ENCODE measurements at regions not wholly inside any gene's neighbourhood (a gene's known extent, or its start where the extent isn't known, plus 50 kb on each side); places are given as distances from the start of the nearest gene placed in this dataset.

- Mint-ChIP-seq H3K4me3 (no peak overlapping the region), H3K27me3 (peaks cover 4 to 12% of the 10 kb centered on the region in 2 donors), H3K27ac (no peak overlapping the region), H3K4me1 (no peaks in the 10 kb centered on the region), H3K36me3 (no peaks in the 10 kb centered on the region), H3K9me3 (no peaks in the 10 kb centered on the region)
- DNase-seq (no peak), ATAC-seq (replicated peaks in 1 of 4) (no peak)
- no peaks in the 10 kb centered on the region for H3K9me3 ChIP-seq
- WGBS (ENCODE audit: insufficient coverage): no CpG with 5 or more reads among the region's 1 CpG
- POLR2A ChIA-PET: interaction anchor here in 1 of 2 donors (0.7 kb wide), 1 partner anchor 27 kb away, joined by 3 read pairs; no protein-coding TSS in a partner anchor
- no peak overlapping the region for H3K27ac ChIP-seq (ENCODE audit: low read length)
- no peaks in the 10 kb centered on the region for H3K36me3 ChIP-seq (ENCODE audit: control insufficient read depth in 2 of 2, extremely low read depth in 1 of 2, insufficient read depth in 1 of 2, low read length in 1 of 2)
- H3K4me1 ChIP-seq (ENCODE audit: control insufficient read depth in 1 of 2, extremely low read depth in 1 of 2, insufficient read depth in 2 of 2, low read length in 2 of 2): no peaks in the 10 kb centered on the region
- H3K27me3 ChIP-seq (replicated peaks in 1 of 2; ENCODE audit: control insufficient read depth in 2 of 2, extremely low read depth in 1 of 2, insufficient read depth in 2 of 2, low read length in 1 of 2): peaks cover 0 to 3% of the 10 kb centered on the region in 2 experiments
- H3K4me3 ChIP-seq (ENCODE audit: control insufficient read depth in 1 of 2, extremely low read depth in 1 of 2, low read length in 1 of 2): no peak overlapping the region
- CTCF ChIA-PET: interaction anchor here in 1 of 2 donors (0.6 kb wide), 1 partner anchor 28 kb away, joined by 3 read pairs; no protein-coding TSS in a partner anchor
Observed at GRCh38 chr5:102654559-102655349, 100.4 kb upstream of the PAM start.

- H3K36me3 ChIP-seq (ENCODE audit: control insufficient read depth in 2 of 2, extremely low read depth in 1 of 2, insufficient read depth in 1 of 2, low read length in 1 of 2): no peaks in the 10 kb centered on the region
- ChIA-PET CTCF (no interaction called here), POLR2A (no interaction called here)
- no CpG with 5 or more reads among the region's 2 CpGs for WGBS (ENCODE audit: insufficient coverage)
- no peaks in the 10 kb centered on the region for H3K4me1 ChIP-seq (ENCODE audit: control insufficient read depth in 1 of 2, extremely low read depth in 1 of 2, insufficient read depth in 2 of 2, low read length in 2 of 2)
- H3K9me3 Mint-ChIP-seq: no peaks in the 10 kb centered on the region
- H3K4me3 ChIP-seq (ENCODE audit: control insufficient read depth in 1 of 2, extremely low read depth in 1 of 2, low read length in 1 of 2): no peak overlapping the region
- no peaks in the 10 kb centered on the region for H3K36me3 Mint-ChIP-seq
- H3K4me1 Mint-ChIP-seq: no peaks in the 10 kb centered on the region
- no peak overlapping the region for H3K27ac ChIP-seq (ENCODE audit: low read length)
- no peaks in the 10 kb centered on the region for H3K9me3 ChIP-seq
- H3K27ac Mint-ChIP-seq: no peak overlapping the region
- H3K4me3 Mint-ChIP-seq: no peak overlapping the region
- H3K27me3 ChIP-seq (replicated peaks in 1 of 2; ENCODE audit: control insufficient read depth in 2 of 2, extremely low read depth in 1 of 2, insufficient read depth in 2 of 2, low read length in 1 of 2): peaks cover 0 to 7% of the 10 kb centered on the region in 2 experiments
- no peak for DNase-seq
- ATAC-seq (replicated peaks in 1 of 4): no peak
- peaks cover 2 to 12% of the 10 kb centered on the region in 2 donors for H3K27me3 Mint-ChIP-seq
Observed at GRCh38 chr5:102659151-102659550, 96.0 kb upstream of the PAM start.

- ChIA-PET CTCF (interaction anchor here in 1 of 2 donors (0.6 kb wide), 1 partner anchor 23 kb away, joined by 3 read pairs; no protein-coding TSS in a partner anchor), POLR2A (no interaction called here)
- no peak overlapping the region for H3K27ac Mint-ChIP-seq
- H3K36me3 Mint-ChIP-seq: no peaks in the 10 kb centered on the region
- H3K4me3 Mint-ChIP-seq: no peak overlapping the region
- no CpG with 5 or more reads among the region's 2 CpGs for WGBS (ENCODE audit: insufficient coverage)
- H3K27me3 Mint-ChIP-seq: peaks cover 2 to 6% of the 10 kb centered on the region in 2 donors
- no peak overlapping the region for H3K27ac ChIP-seq (ENCODE audit: low read length)
- H3K4me1 Mint-ChIP-seq: no peaks in the 10 kb centered on the region
- H3K9me3 Mint-ChIP-seq: no peaks in the 10 kb centered on the region
- DNase-seq (no peak), ATAC-seq (replicated peaks in 1 of 4) (no peak)
- H3K9me3 ChIP-seq: no peaks in the 10 kb centered on the region
- H3K4me3 ChIP-seq (ENCODE audit: control insufficient read depth in 1 of 2, extremely low read depth in 1 of 2, low read length in 1 of 2): no peak overlapping the region
- H3K4me1 ChIP-seq (ENCODE audit: control insufficient read depth in 1 of 2, extremely low read depth in 1 of 2, insufficient read depth in 2 of 2, low read length in 2 of 2): no peaks in the 10 kb centered on the region
- H3K36me3 ChIP-seq (ENCODE audit: control insufficient read depth in 2 of 2, extremely low read depth in 1 of 2, insufficient read depth in 1 of 2, low read length in 1 of 2): no peaks in the 10 kb centered on the region
- H3K27me3 ChIP-seq (replicated peaks in 1 of 2; ENCODE audit: control insufficient read depth in 2 of 2, extremely low read depth in 1 of 2, insufficient read depth in 2 of 2, low read length in 1 of 2): peaks cover 0 to 7% of the 10 kb centered on the region in 2 experiments
Observed at GRCh38 chr5:102660111-102660510, 95.0 kb upstream of the PAM start.

- no peak overlapping the region for H3K27ac Mint-ChIP-seq
Observed at GRCh38 chr5:102663749-102664530, 91.2 kb upstream of the PAM start.

DNA sequence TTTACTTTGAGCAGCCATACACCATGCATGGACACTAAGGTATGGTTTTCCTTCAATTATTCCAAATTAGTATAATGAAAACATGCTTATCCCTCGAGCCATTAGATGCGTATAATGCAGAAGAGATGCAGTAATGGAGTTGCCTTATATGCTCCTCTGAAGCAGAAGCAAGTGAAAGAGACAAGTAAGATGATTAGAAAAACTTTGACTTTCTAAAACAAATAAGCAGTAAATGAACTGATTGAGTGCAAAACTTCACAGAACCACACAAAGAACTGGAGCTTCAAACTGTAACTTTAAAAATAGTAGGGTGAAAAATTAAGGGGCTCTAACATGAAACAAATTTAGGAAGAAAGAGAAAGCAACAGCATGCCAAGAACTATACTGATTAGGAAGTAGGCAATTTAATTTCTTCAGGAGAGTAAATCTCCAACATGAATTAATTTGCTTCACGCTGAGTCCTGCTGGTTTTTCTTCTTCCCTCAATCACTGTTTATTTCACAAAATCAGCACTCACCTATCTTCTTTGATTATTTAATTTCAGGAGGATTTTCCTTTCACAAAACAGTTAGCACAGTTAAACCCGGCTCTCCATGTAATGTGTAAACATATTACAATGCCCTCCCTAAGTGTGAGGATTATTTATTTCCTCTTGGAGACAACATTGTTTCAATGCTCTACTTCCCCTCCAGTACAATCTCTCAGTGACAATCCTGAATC is 90.3 kb upstream of the PAM start:
- peaks cover 0 to 3% of the 10 kb centered on the region in 2 experiments for H3K27me3 ChIP-seq (replicated peaks in 1 of 2; ENCODE audit: control insufficient read depth in 2 of 2, extremely low read depth in 1 of 2, insufficient read depth in 2 of 2, low read length in 1 of 2)
- no peak overlapping the region for H3K4me3 Mint-ChIP-seq
- no CpG with 5 or more reads among the region's 4 CpGs for WGBS (ENCODE audit: insufficient coverage)
- ChIA-PET CTCF (no interaction called here), POLR2A (interaction anchor here in 1 of 2 donors (0.6 kb wide), 1 partner anchor 192 kb away, joined by 5 read pairs; no protein-coding TSS in a partner anchor)
- no peaks in the 10 kb centered on the region for H3K4me1 ChIP-seq (ENCODE audit: control insufficient read depth in 1 of 2, extremely low read depth in 1 of 2, insufficient read depth in 2 of 2, low read length in 2 of 2)
- no peaks in the 10 kb centered on the region for H3K36me3 ChIP-seq (ENCODE audit: control insufficient read depth in 2 of 2, extremely low read depth in 1 of 2, insufficient read depth in 1 of 2, low read length in 1 of 2)
- H3K9me3 ChIP-seq: no peaks in the 10 kb centered on the region
- ATAC-seq (replicated peaks in 1 of 4) (no peak), DNase-seq (no peak)
- no peaks in the 10 kb centered on the region for H3K4me1 Mint-ChIP-seq
- no peaks in the 10 kb centered on the region for H3K36me3 Mint-ChIP-seq
- no peak overlapping the region for H3K27ac Mint-ChIP-seq
- H3K27me3 Mint-ChIP-seq: no peaks in the 10 kb centered on the region
- H3K9me3 Mint-ChIP-seq: no peaks in the 10 kb centered on the region
- H3K4me3 ChIP-seq (ENCODE audit: control insufficient read depth in 1 of 2, extremely low read depth in 1 of 2, low read length in 1 of 2): no peak overlapping the region
- H3K27ac ChIP-seq (ENCODE audit: low read length): no peak overlapping the region

More at GRCh38 chr5:102663749-102664530, 91.2 kb upstream of the PAM start:
- no CpG with 5 or more reads among the region's 1 CpG for WGBS (ENCODE audit: insufficient coverage)
- Mint-ChIP-seq H3K4me1 (no peaks in the 10 kb centered on the region), H3K36me3 (no peaks in the 10 kb centered on the region), H3K27me3 (no peaks in the 10 kb centered on the region), H3K9me3 (no peaks in the 10 kb centered on the region), H3K4me3 (no peak overlapping the region)
- peaks cover 0 to 3% of the 10 kb centered on the region in 2 experiments for H3K27me3 ChIP-seq (replicated peaks in 1 of 2; ENCODE audit: control insufficient read depth in 2 of 2, extremely low read depth in 1 of 2, insufficient read depth in 2 of 2, low read length in 1 of 2)
- H3K4me3 ChIP-seq (ENCODE audit: control insufficient read depth in 1 of 2, extremely low read depth in 1 of 2, low read length in 1 of 2): no peak overlapping the region
- DNase-seq (no peak), ATAC-seq (replicated peaks in 1 of 4) (no peak)
- H3K27ac ChIP-seq (ENCODE audit: low read length): no peak overlapping the region
- no peaks in the 10 kb centered on the region for H3K4me1 ChIP-seq (ENCODE audit: control insufficient read depth in 1 of 2, extremely low read depth in 1 of 2, insufficient read depth in 2 of 2, low read length in 2 of 2)
- ChIA-PET CTCF (interaction anchor here in 1 of 2 donors (0.6 kb wide), 1 partner anchor 62 kb away, joined by 3 read pairs; no protein-coding TSS in a partner anchor), POLR2A (interaction anchor here in 1 of 2 donors (0.6 kb wide), 1 partner anchor 193 kb away, joined by 5 read pairs; no protein-coding TSS in a partner anchor)
- no peaks in the 10 kb centered on the region for H3K36me3 ChIP-seq (ENCODE audit: control insufficient read depth in 2 of 2, extremely low read depth in 1 of 2, insufficient read depth in 1 of 2, low read length in 1 of 2)
- no peaks in the 10 kb centered on the region for H3K9me3 ChIP-seq

Measured in T-cell (primary cell).